ENCODE measurements at regions not wholly inside any gene's neighbourhood (a gene's known extent, or its start where the extent isn't known, plus 50 kb on each side); places are given as distances from the start of the nearest gene placed in this dataset.
A peak's percentile ranks its signal among the peaks of the same experiment; 100 is the strongest.

GRCh38 chr20:11267131-11267761 lies 593.4 kb upstream of the JAG1 start (continued):
- TF ChIP-seq JUND (CRISPR knock-in tag; IDR thresholded peaks at IDR 0.05): peak; percentile 78; the same call in 1 of the 2 replicates
- peak; percentile 75 for TF ChIP-seq XRCC5 (optimal IDR thresholded peaks at IDR 0.05; ENCODE audit: low read length)
- peak; percentile 90 for TF ChIP-seq JUN (CRISPR knock-in tag; IDR thresholded peaks at IDR 0.05)
- 0 out of 2 replicates have a peak, but pooled peaks have one; percentile 20 for TF ChIP-seq KLF6 (CRISPR knock-in tag; IDR thresholded peaks at IDR 0.05)
- TF ChIP-seq TFAP4 (IDR thresholded peaks at IDR 0.05; ENCODE audit: borderline replicate concordance, low read depth): peak; percentile 88; the same call in 1 of the 2 replicates
- TF ChIP-seq GFI1 (CRISPR knock-in tag; IDR thresholded peaks at IDR 0.05; ENCODE audit: borderline replicate concordance): 0 out of 2 replicates have a peak, but pooled peaks have one; percentile 38
- TF ChIP-seq NPAS2 (CRISPR knock-in tag; IDR thresholded peaks at IDR 0.05; ENCODE audit: borderline replicate concordance): no peak
- peak; percentile 34; the same call in 1 of the 2 replicates for TF ChIP-seq CBX5 (CRISPR knock-in tag; IDR thresholded peaks at IDR 0.05; ENCODE audit: borderline replicate concordance)
- TF ChIP-seq ZNF800 (CRISPR knock-in tag; IDR thresholded peaks at IDR 0.05): no peak
- no peak for TF ChIP-seq ZNF142 (CRISPR knock-in tag; IDR thresholded peaks at IDR 0.05)
- no peak for TF ChIP-seq NFE2 (CRISPR knock-in tag; IDR thresholded peaks at IDR 0.05)
- TF ChIP-seq HMGXB3 (CRISPR knock-in tag; IDR thresholded peaks at IDR 0.05; ENCODE audit: borderline replicate concordance): 0 out of 2 replicates have a peak, but pooled peaks have one; percentile 28
- TF ChIP-seq KAT8 (CRISPR knock-in tag; IDR thresholded peaks at IDR 0.05): peak; percentile 47; the same call in 1 of the 2 replicates
- no peak for TF ChIP-seq ZFP36 (IDR thresholded peaks at IDR 0.05; ENCODE audit: borderline replicate concordance, low read depth, low read length, partially characterized antibody)
- peak; percentile 65; the same call in 1 of the 2 replicates for TF ChIP-seq HMG20B (CRISPR knock-in tag; conservative IDR thresholded peaks at IDR 0.05)
